Type B pancreatic cell (in vitro differentiated cells): ENCODE measurements at regions not wholly inside any gene's neighbourhood (a gene's known extent, or its start where the extent isn't known, plus 50 kb on each side); places are given as distances from the start of the nearest gene placed in this dataset.

Experiments used
- DNase-seq: peaks from one replicate; pipeline ENCODE4 v3.0.0; 2021; ENCODE audit warnings: mixed read lengths; ENCODE audit not compliant: unreplicated experiment; ENCODE audit errors: extremely low spot score
- H3K27ac Mint-ChIP-seq: 2 replicates; pipeline ENCODE4 v1.8.0; 2021; ENCODE audit warnings: mild to moderate bottlenecking, mixed read lengths
- H3K27me3 Mint-ChIP-seq: 2 replicates; pipeline ENCODE4 v1.8.0; 2021; ENCODE audit warnings: mixed read lengths
- H3K36me3 Mint-ChIP-seq: 2 replicates; pipeline ENCODE4 v1.8.0; 2021; ENCODE audit warnings: mixed read lengths
- H3K4me1 Mint-ChIP-seq: one replicate; pipeline ENCODE4 v1.8.0; 2021; ENCODE audit warnings: mixed read lengths; ENCODE audit not compliant: unreplicated experiment
- H3K4me3 Mint-ChIP-seq: 2 replicates; pipeline ENCODE4 v1.8.0; 2021; ENCODE audit warnings: mild to moderate bottlenecking, mixed read lengths
- H3K9me3 Mint-ChIP-seq: 2 replicates; pipeline ENCODE4 v1.8.0; 2021; ENCODE audit warnings: mixed read lengths
- CTCF ChIP-seq: fragments of 200-600 bp; sonication (generic); conservative IDR thresholded peaks from 2 replicates; pipeline ENCODE4 v1.5.0; 2021; ENCODE audit warnings: antibody characterized with exemption, mild to moderate bottlenecking

- Mint-ChIP-seq H3K4me1 (no peaks in the 10 kb centered on the region), H3K27ac (no peak overlapping the region), H3K27me3 (no peaks in the 10 kb centered on the region), H3K9me3 (no peaks in the 10 kb centered on the region), H3K36me3 (no peaks in the 10 kb centered on the region), H3K4me3 (no peak overlapping the region)
- TF ChIP-seq CTCF = no peak
- DNase-seq = no peak
Observed at GRCh38 chrX:146154191-146154590, 336.6 kb downstream of the SLITRK2 start.

- TF ChIP-seq CTCF = no peak
- H3K9me3 Mint-ChIP-seq = no peaks in the 10 kb centered on the region
- no peaks in the 10 kb centered on the region for H3K27me3 Mint-ChIP-seq
Observed at GRCh38 chrX:146160443-146161203, 343.0 kb downstream of the SLITRK2 start.

GRCh38 chrX:146173742-146174141 lies 356.1 kb downstream of the SLITRK2 start:
- no peak for TF ChIP-seq CTCF
- H3K27me3 Mint-ChIP-seq = no peaks in the 10 kb centered on the region
- H3K9me3 Mint-ChIP-seq = peaks cover 6% of the 10 kb centered on the region
- H3K4me3 Mint-ChIP-seq = no peak overlapping the region
- H3K27ac Mint-ChIP-seq = no peak overlapping the region
- H3K4me1 Mint-ChIP-seq = no peaks in the 10 kb centered on the region
- no peaks in the 10 kb centered on the region for H3K36me3 Mint-ChIP-seq
- DNase-seq = no peak

More at GRCh38 chrX:146160443-146161203, 343.0 kb downstream of the SLITRK2 start:
- Mint-ChIP-seq H3K27ac (no peak overlapping the region), H3K36me3 (no peaks in the 10 kb centered on the region), H3K4me1 (no peaks in the 10 kb centered on the region), H3K4me3 (no peak overlapping the region)
- DNase-seq = no peak

GRCh38 chrX:146181858-146182257 lies 364.2 kb downstream of the SLITRK2 start:
- Mint-ChIP-seq H3K4me1 (no peaks in the 10 kb centered on the region), H3K4me3 (no peak overlapping the region), H3K9me3 (no peaks in the 10 kb centered on the region), H3K27ac (no peak overlapping the region), H3K36me3 (no peaks in the 10 kb centered on the region), H3K27me3 (no peaks in the 10 kb centered on the region)
- DNase-seq = no peak
- TF ChIP-seq CTCF = no peak

GRCh38 chrX:146186540-146186939 lies 368.9 kb downstream of the SLITRK2 start:
- Mint-ChIP-seq H3K9me3 (no peaks in the 10 kb centered on the region), H3K4me1 (no peaks in the 10 kb centered on the region), H3K36me3 (no peaks in the 10 kb centered on the region), H3K27ac (no peak overlapping the region), H3K4me3 (no peak overlapping the region), H3K27me3 (no peaks in the 10 kb centered on the region)
- no peak for DNase-seq
- TF ChIP-seq CTCF = no peak
